Midbrain (tissue), 1 donor: ENCODE measurements at regions not wholly inside any gene's neighbourhood (a gene's known extent, or its start where the extent isn't known, plus 50 kb on each side); places are given as distances from the start of the nearest gene placed in this dataset.
"Not testable (repeated sequence)": the region's sequence is repeated elsewhere in the genome, so short reads cannot be mapped to it uniquely, and the experiment has no call there.

Experiments
- DNase-seq: peaks from one replicate; lab custom pipeline; 2025; lab: John Stamatoyannopoulos, UW

DNA sequence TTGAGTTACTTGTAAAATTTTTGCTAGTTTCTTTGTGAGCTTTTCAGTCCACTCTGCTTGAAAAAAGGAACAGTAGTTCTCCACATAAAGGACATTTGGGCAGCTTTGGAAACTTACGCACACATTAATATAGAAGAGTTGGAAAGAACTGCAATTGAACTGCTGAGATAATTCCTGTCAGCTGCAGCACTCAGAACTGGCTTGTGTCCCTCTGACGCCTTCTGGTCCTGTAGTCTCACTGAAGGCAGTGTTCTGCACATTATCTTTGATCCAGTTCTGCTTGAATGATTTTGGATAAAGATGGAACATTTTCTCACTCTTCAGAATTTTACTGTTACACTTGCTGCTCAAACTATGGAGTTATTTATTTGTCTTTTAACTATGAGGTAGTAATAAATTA, 901.9 kb downstream of the OTOL1 start:
- no peak for DNase-seq

- no peak for DNase-seq
Observed at GRCh38 chr3:162400697-162401096, 904.1 kb downstream of the OTOL1 start.

DNA sequence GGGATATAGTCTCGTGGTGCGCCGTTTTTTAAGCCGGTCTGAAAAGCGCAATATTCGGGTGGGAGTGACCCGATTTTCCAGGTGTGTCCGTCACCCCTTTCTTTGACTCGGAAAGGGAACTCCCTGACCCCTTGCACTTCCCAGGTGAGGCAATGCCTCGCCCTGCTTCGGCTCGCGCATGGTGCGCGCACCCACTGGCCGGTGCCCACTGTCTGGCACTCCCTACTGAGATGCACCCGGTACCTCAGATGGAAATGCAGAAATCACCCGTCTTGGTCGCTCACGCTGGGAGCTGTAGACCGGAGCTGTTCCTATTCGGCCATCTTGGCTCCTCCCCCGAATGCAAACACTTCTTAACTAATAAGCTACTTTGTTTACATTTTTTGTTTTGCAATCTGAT, 914.9 kb downstream of the OTOL1 start:
- not testable (repeated sequence) for DNase-seq

DNA sequence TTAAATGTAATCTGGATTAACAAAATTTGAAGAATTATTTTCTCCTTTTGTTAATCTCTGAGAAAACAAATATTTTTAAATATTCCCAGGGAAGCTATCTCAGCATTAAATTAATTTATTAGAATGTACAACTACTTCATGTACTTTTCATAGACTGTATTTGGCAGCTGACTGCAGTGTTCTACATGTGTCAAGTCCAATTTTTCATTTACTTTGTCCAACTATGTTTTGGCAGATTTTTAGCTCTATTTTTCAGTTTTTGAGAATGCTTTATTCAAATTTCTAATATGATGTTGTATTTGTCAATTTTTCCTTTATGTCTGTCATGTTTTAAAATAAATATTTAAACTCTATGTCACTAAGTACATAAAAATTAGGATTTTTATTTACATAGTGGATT, 925.1 kb downstream of the OTOL1 start:
- DNase-seq: no peak

GRCh38 chr3:162428192-162428591, 931.6 kb downstream of the OTOL1 start:
- no peak for DNase-seq

- no peak for DNase-seq
Observed at GRCh38 chr3:162435750-162436149, 939.1 kb downstream of the OTOL1 start.

- DNase-seq: no peak
Observed at GRCh38 chr3:162436826-162437225, 940.2 kb downstream of the OTOL1 start.

DNA sequence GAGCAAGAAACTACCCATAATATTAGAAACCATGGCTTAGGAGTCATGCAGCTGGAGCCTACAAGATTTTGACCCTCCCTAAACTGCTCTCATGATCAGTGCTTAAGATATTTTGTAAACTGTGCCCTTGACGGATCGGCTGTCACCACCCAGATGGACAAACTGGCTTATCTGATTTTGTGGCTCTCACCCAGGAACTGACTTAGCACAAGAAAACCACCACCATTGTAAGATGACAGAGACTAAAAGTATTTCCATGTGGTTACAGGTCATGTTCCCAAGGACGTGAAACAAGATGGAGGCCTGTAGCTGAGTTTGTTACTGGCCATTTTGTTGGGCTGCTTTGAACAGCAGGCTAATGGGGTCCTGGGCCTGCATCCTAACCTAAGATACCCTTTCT, 940.9 kb downstream of the OTOL1 start:
- no peak for DNase-seq

GRCh38 chr3:162441716-162442115, 945.1 kb downstream of the OTOL1 start:
- DNase-seq: no peak

DNA sequence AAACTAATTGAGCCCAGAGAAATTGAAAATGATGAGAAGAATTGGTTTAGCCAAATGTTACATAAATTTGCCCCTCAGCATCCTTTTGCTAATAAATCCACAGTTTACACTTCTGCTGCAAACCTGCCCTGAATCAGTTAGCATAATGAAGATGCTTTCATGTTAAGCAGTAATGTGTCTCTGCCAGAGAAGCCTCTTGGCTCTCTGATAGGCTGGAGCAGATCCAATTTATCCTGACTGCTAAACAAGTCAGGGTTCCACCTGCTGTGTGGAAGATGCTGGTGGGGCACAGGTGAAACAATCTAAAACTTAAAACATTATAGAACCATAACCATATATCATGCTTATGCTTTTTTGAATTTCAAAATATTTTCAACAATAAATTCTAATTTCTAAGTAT, 946.8 kb downstream of the OTOL1 start:
- DNase-seq: no peak

- DNase-seq: no peak
Observed at GRCh38 chr3:162468791-162469190, 972.2 kb downstream of the OTOL1 start.

DNA sequence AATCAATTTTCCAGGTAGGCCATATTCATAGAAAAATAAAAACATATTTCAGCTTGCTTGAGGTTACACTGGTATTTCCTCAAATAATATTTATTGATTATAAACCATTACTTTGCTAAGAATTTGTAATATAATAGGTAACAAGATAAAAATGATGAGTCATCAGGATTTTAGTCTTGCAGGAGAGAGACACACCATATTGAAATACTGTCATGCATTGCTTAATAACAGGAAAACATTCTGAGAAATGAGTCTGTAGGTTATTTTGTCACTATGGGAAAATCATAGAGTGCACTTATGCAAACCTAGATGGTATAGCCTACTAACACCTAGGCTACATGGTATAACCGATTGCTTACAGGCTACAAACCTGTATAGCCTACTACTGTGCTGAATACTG, 990.5 kb downstream of the OTOL1 start:
- DNase-seq: no peak

DNA sequence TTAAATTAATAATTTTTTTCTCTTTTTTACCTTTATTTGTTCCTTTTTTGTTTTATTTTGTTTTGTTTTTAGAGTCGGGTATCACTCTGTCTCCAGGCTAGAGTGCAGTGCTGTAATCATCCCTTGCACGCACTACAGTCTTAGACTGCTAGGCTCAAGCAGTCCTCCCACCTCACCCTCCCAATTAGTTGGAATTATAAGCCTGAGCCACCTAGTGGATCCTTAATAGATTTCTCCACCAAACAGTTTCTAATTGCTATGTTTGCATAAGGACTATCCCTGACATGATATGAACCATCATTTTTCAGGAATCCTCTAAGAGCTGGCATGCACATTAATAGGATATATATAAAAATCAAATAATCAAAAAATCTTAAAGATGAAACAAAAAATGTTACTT, 993.2 kb downstream of the OTOL1 start:
- no peak for DNase-seq

DNA sequence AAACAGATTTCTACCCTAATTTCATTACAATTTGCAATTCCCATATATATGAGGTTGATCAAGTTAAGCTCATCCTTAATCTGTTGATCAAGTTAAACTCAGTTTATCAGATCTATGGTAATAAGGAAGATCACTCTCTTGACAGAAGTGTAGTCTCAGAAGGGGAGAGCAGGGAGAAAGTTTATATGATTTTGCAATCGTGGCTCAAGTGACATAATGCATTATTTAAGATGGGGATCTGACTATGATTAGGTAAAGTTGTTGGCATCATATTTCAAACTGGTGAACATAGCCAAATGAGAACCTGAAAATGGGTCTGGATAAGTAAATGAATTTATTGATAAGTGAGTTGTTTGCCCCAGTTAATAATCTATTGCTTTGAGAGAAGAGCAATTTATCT, 995.3 kb downstream of the OTOL1 start:
- no peak for DNase-seq

DNA sequence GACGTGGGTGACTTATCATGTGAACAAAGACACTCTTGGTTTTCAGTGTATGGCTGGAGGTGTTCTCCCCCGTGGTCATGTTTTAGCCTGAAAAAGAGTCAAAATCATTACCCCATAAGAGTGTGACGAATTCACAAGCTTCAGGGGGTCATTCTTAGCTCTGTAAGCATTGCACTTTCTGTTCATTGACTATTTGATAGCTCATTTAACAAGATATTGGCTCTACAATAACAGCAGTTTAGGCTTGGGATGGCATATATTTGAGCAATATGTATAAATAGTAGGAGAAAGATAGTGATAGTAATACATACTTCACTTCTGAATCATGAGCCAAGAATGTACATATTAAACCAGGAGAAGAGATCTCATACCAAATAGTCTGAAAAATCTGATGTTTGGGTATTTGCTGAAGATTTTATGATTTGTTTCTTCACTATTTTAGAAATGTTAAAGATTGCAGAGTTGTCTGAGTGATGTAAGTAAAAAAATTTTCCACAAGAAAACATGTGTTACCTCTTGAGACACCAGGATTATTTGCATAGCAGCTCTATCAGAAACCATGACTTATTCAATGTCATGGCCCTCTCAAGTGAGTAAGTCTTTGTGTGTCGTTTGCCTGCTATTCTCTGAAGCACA, 996.0 kb downstream of the OTOL1 start:
- DNase-seq: no peak

DNA sequence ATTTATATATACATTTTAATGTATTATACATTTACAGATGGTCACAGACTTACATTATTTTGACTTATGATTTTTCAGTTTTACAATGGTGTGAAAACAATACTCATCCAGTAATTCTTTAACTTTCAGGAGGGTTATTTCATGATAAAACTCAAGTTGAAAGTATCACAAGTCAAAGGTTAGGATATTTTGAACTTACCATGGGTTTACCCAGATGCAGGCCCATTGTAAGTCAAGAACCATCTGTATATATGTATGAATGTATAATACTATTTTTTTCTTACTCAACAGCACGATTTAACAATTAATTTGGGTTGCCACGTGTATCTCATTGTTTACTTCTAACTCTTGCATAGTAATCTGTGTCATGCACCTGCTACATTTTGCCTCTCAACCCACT, 1002.0 kb downstream of the OTOL1 start:
- no peak for DNase-seq

DNA sequence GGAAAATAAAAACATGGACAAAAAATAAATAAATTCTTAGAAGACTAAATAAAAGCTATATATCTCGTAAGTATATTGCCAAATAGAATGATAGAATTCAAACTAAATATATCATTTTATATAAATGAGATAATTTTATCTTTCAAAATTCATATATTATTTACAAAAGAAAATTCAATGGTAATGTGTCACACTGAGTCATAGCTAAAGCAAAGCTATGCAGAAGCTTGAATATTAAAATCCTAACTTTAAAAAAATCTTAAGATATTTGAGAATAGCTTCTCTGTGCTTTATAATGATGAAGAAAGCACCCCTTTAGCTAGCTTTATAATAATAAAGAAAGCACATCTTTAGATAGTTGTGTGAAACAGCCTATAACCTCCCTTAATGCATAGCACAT, 1010.8 kb downstream of the OTOL1 start:
- DNase-seq: no peak

DNA sequence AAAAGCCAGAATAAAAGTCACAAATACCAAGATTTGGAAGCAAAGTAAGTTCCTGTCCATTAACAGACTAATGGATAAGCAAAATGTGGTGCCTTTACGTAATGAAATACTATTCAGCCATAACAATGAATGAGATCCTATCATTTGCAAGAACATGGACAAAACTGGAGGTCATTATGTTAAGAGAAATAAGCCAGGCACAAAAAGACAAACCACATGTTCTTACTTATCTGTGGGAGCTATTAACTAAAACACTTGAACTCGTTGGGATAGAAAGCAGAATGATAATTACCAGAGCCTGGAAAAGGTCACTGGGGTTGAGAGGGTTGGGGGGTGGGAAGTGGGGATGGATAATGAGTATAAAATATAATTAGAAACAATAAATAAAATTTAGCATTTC, 1015.9 kb downstream of the OTOL1 start:
- no peak for DNase-seq

GRCh38 chr3:162517110-162517509, 1020.5 kb downstream of the OTOL1 start:
- no peak for DNase-seq

- DNase-seq: no peak
Observed at GRCh38 chr3:162521669-162522068, 1025.1 kb downstream of the OTOL1 start.

GRCh38 chr3:162525066-162525742, 1028.6 kb downstream of the OTOL1 start:
- peak; percentile 13 for DNase-seq

DNA sequence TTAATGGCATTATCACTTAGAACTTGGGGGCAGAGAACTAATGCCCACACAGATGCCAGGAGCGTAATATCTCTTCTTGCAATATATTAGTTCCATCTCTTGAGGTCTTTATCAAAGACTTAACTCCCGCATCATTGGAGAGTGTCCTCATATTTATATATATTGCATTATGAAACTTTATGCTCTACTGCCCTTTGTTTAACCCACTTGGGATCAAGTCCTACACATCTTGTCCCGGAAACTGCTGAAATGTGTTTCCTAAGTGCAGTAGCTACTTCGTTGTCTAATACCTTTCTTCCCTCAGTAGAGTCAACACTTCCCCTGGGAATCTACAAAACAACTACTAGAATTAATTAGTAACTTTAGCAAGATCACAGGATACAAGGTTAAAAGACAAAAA, 1029.2 kb downstream of the OTOL1 start:
- DNase-seq: no peak

DNA sequence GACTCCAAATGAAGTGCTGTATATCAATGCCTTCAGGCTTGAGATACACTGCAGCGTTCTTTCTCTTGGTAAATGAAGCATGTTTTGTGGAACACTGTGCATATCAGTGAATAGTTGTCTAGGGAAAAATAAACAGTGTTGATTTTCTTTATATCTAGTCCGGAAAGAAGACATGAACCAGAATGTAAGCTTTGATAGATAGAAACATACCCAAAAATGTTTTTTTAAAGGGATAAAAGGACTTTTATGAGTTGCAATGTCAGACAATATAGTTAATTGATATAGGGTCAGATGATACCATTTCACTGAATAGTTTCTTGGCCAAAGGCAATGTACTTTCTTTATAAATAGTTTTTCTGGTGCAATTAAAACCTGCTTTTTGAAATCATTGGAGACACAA, 1037.8 kb downstream of the OTOL1 start:
- no peak for DNase-seq

GRCh38 chr3:162538491-162538890, 1041.9 kb downstream of the OTOL1 start:
- DNase-seq: no peak
